ENCODE measurements at regions not wholly inside any gene's neighbourhood (a gene's known extent, or its start where the extent isn't known, plus 50 kb on each side); places are given as distances from the start of the nearest gene placed in this dataset.
"Not testable (repeated sequence)": the region's sequence is repeated elsewhere in the genome, so short reads cannot be mapped to it uniquely, and the experiment has no call there.

DNA sequence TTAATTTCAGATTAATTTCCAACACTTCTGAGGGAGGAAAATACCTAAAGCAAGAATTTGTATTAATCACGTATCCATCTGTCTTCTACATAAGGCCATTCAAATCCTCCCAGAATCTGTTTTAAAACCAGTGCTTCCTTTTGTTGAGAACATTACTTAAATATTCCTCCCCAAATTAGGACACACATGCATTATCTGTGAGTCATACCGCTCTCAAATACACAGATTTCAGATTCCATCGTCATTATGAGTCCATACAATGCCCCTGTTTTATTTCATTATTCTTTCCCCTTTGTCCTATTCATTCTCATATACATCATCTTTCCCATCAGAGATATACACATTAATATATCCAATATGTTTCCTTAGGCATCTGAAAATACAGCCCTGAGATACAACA lies 57.3 kb upstream of the PRSS12 start:
- Histone ChIP-seq H3K4me2 (replicated peaks; ENCODE audit: extremely low read depth, low read length, poor library complexity, severe bottlenecking) (no peak overlapping the region), H3K4me1 (ENCODE audit: control insufficient read depth in 1 of 2, insufficient read depth in 2 of 2, low read length in 2 of 2) (no peaks in the 10 kb centered on the region), H3K9ac (ENCODE audit: insufficient read depth, low read length, poor library complexity, severe bottlenecking) (no peak overlapping the region), H3K27me3 (ENCODE audit: control insufficient read depth in 2 of 2, insufficient read depth in 2 of 2, low read length in 2 of 2) (no peaks in the 10 kb centered on the region), H3K36me3 (replicated peaks in 1 of 2; ENCODE audit: control insufficient read depth in 1 of 2, insufficient read depth in 2 of 2, low read length in 2 of 2) (no peaks in the 10 kb centered on the region), H3K79me2 (ENCODE audit: insufficient read depth, low read length) (no peaks in the 10 kb centered on the region), H3K27ac (ENCODE audit: low read depth in 1 of 2, low read length in 2 of 2) (no peak overlapping the region), H2AFZ (ENCODE audit: insufficient read depth, low read depth, low read length, poor library complexity, severe bottlenecking) (no peak overlapping the region), H4K20me1 (ENCODE audit: insufficient read depth, low read length) (no peaks in the 10 kb centered on the region), H3K4me3 (replicated peaks in 1 of 3; ENCODE audit: low read depth in 2 of 3, low read length in 3 of 3) (no peak overlapping the region), H3K9me3 (replicated peaks in 1 of 2; ENCODE audit: control insufficient read depth in 1 of 2, insufficient read depth in 1 of 2, low read length in 2 of 2) (no peaks in the 10 kb centered on the region)
- intact Hi-C loops (cut with micrococcal nuclease): no loop called here
- Mint-ChIP-seq H3K27ac (no peak overlapping the region), H3K4me3 (no peak overlapping the region), H3K27me3 (ENCODE audit: low read depth in 3 of 3) (peaks cover 0 to 4% (median 2%) of the 10 kb centered on the region in 3 donors), H3K9me3 (peaks cover 0 to 9% (median 2%) of the 10 kb centered on the region in 7 donors), H3K4me1 (no peaks in the 10 kb centered on the region), H3K36me3 (no peaks in the 10 kb centered on the region)
- TF ChIP-seq, protein P1, sequence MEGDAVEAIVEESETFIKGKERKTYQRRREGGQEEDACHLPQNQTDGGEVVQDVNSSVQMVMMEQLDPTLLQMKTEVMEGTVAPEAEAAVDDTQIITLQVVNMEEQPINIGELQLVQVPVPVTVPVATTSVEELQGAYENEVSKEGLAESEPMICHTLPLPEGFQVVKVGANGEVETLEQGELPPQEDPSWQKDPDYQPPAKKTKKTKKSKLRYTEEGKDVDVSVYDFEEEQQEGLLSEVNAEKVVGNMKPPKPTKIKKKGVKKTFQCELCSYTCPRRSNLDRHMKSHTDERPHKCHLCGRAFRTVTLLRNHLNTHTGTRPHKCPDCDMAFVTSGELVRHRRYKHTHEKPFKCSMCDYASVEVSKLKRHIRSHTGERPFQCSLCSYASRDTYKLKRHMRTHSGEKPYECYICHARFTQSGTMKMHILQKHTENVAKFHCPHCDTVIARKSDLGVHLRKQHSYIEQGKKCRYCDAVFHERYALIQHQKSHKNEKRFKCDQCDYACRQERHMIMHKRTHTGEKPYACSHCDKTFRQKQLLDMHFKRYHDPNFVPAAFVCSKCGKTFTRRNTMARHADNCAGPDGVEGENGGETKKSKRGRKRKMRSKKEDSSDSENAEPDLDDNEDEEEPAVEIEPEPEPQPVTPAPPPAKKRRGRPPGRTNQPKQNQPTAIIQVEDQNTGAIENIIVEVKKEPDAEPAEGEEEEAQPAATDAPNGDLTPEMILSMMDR (IDR thresholded peaks at IDR 0.05): no peak
- WGBS (ENCODE audit: insufficient coverage): 96% methylated on average over 3 of the region's 3 CpGs
- no peak for DNase-seq

DNA sequence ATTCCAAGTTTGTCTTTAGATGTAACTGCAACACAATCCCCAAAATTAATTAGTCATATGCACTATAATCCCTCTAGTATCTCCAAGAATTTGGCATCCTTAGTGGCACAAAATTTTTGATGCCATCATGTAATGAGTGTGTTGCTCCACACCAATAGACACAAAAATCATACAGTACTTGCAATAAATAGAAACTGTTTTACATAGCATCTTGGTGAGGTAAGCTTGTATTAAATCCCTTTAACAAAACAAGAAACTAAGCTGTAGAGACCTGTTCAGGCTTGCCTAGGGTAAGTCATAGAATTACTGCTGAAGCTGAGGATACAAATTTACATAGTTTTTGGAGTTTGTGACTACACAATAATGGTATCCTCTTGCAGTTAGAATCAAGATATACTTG lies 64.5 kb upstream of the PRSS12 start:
- H3K4me3 Mint-ChIP-seq: no peak overlapping the region
- intact Hi-C loops (cut with micrococcal nuclease): no loop called here
- Histone ChIP-seq H2AFZ (ENCODE audit: insufficient read depth, low read depth, low read length, poor library complexity, severe bottlenecking) (no peak overlapping the region), H3K4me1 (ENCODE audit: control insufficient read depth in 1 of 2, insufficient read depth in 2 of 2, low read length in 2 of 2) (no peaks in the 10 kb centered on the region), H3K79me2 (ENCODE audit: insufficient read depth, low read length) (no peaks in the 10 kb centered on the region), H3K9ac (ENCODE audit: insufficient read depth, low read length, poor library complexity, severe bottlenecking) (no peak overlapping the region), H3K27ac (ENCODE audit: low read depth in 1 of 2, low read length in 2 of 2) (no peak overlapping the region), H3K36me3 (replicated peaks in 1 of 2; ENCODE audit: control insufficient read depth in 1 of 2, insufficient read depth in 2 of 2, low read length in 2 of 2) (no peaks in the 10 kb centered on the region), H3K9me3 (replicated peaks in 1 of 2; ENCODE audit: control insufficient read depth in 1 of 2, insufficient read depth in 1 of 2, low read length in 2 of 2) (no peaks in the 10 kb centered on the region), H3K27me3 (ENCODE audit: control insufficient read depth in 2 of 2, insufficient read depth in 2 of 2, low read length in 2 of 2) (no peaks in the 10 kb centered on the region), H3K4me2 (replicated peaks; ENCODE audit: extremely low read depth, low read length, poor library complexity, severe bottlenecking) (no peak overlapping the region), H4K20me1 (ENCODE audit: insufficient read depth, low read length) (no peaks in the 10 kb centered on the region), H3K4me3 (replicated peaks in 1 of 3; ENCODE audit: low read depth in 2 of 3, low read length in 3 of 3) (no peak overlapping the region)
- no peak for DNase-seq
- no peak overlapping the region for H3K27ac Mint-ChIP-seq
- peaks cover 0 to 2% (median 0%) of the 10 kb centered on the region in 7 donors for H3K9me3 Mint-ChIP-seq
- peaks cover 0 to 2% (median under 1%) of the 10 kb centered on the region in 3 donors for H3K27me3 Mint-ChIP-seq (ENCODE audit: low read depth in 3 of 3)
- TF ChIP-seq, protein P1 (IDR thresholded peaks at IDR 0.05): no peak
- H3K36me3 Mint-ChIP-seq: no peaks in the 10 kb centered on the region
- peaks cover 3% of the 10 kb centered on the region for H3K4me1 Mint-ChIP-seq

DNA sequence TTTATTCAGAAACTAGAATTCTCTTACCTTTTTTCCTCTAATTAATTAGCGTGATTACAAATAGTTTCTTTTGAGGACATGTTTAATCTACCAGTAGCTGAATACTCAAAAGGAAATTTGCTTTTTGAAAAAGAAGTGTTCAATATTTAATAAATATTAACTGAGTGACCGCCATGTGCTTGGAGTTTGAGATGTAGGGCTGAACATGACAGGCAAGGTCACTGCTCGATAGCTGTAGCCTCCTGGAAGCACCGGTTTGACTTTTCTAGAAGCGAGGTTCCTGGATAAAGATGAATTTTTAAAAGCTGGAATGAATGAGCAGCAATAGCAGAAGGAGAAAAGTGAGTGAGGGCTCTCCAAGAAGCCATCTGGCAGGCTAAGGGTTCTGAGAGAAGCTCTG lies 65.0 kb upstream of the PRSS12 start:
- H3K36me3 ChIP-seq (replicated peaks in 1 of 2; ENCODE audit: control insufficient read depth in 1 of 2, insufficient read depth in 2 of 2, low read length in 2 of 2); H3K36me3 Mint-ChIP-seq; H4K20me1 ChIP-seq (ENCODE audit: insufficient read depth, low read length); H3K9me3 Mint-ChIP-seq; H3K4me1 ChIP-seq (ENCODE audit: control insufficient read depth in 1 of 2, insufficient read depth in 2 of 2, low read length in 2 of 2); H3K4me2 ChIP-seq (replicated peaks; ENCODE audit: extremely low read depth, low read length, poor library complexity, severe bottlenecking); H3K27me3 ChIP-seq (ENCODE audit: control insufficient read depth in 2 of 2, insufficient read depth in 2 of 2, low read length in 2 of 2); H3K4me3 ChIP-seq (replicated peaks in 1 of 3; ENCODE audit: low read depth in 2 of 3, low read length in 3 of 3); H3K4me3 Mint-ChIP-seq; H3K27ac ChIP-seq (ENCODE audit: low read depth in 1 of 2, low read length in 2 of 2); H3K27ac Mint-ChIP-seq; H3K79me2 ChIP-seq (ENCODE audit: insufficient read depth, low read length); intact Hi-C loops (cut with micrococcal nuclease); H3K9me3 ChIP-seq (replicated peaks in 1 of 2; ENCODE audit: control insufficient read depth in 1 of 2, insufficient read depth in 1 of 2, low read length in 2 of 2); H3K27me3 Mint-ChIP-seq (ENCODE audit: low read depth in 3 of 3); DNase-seq; H3K9ac ChIP-seq (ENCODE audit: insufficient read depth, low read length, poor library complexity, severe bottlenecking); H3K4me1 Mint-ChIP-seq; H2AFZ ChIP-seq (ENCODE audit: insufficient read depth, low read depth, low read length, poor library complexity, severe bottlenecking): not testable (repeated sequence)
- 100% methylated on average over 2 of the region's 5 CpGs for WGBS (ENCODE audit: insufficient coverage)

DNA sequence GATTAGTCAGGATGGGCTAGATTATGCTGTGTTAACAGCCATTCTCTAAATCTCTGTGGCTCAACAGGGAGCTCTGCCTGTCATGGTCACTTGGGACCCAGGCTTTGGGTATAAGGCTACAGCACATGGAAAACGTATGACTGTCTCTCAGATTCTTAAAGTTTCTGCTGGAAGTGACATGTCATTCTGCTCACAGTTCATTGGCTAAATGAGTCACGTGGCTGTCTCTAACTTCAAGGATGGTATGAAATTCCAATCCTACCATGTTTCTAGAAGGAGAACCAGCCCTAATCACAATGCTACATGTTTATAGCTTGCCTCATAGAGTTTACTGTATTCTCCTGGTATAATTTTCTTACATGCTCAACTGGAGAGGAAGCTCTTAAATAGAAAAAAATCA lies 65.6 kb upstream of the PRSS12 start:
- WGBS (ENCODE audit: insufficient coverage): 50% methylated on average over 1 of the region's 2 CpGs
- H3K36me3 ChIP-seq (replicated peaks in 1 of 2; ENCODE audit: control insufficient read depth in 1 of 2, insufficient read depth in 2 of 2, low read length in 2 of 2); H4K20me1 ChIP-seq (ENCODE audit: insufficient read depth, low read length); H3K4me1 ChIP-seq (ENCODE audit: control insufficient read depth in 1 of 2, insufficient read depth in 2 of 2, low read length in 2 of 2); H3K79me2 ChIP-seq (ENCODE audit: insufficient read depth, low read length); H3K27me3 Mint-ChIP-seq (ENCODE audit: low read depth in 3 of 3); H3K27ac ChIP-seq (ENCODE audit: low read depth in 1 of 2, low read length in 2 of 2); H3K4me1 Mint-ChIP-seq; H3K4me2 ChIP-seq (replicated peaks; ENCODE audit: extremely low read depth, low read length, poor library complexity, severe bottlenecking); H3K9me3 Mint-ChIP-seq; H2AFZ ChIP-seq (ENCODE audit: insufficient read depth, low read depth, low read length, poor library complexity, severe bottlenecking); H3K4me3 ChIP-seq (replicated peaks in 1 of 3; ENCODE audit: low read depth in 2 of 3, low read length in 3 of 3); H3K27me3 ChIP-seq (ENCODE audit: control insufficient read depth in 2 of 2, insufficient read depth in 2 of 2, low read length in 2 of 2); H3K27ac Mint-ChIP-seq; DNase-seq; H3K9ac ChIP-seq (ENCODE audit: insufficient read depth, low read length, poor library complexity, severe bottlenecking); H3K36me3 Mint-ChIP-seq; intact Hi-C loops (cut with micrococcal nuclease); H3K4me3 Mint-ChIP-seq; H3K9me3 ChIP-seq (replicated peaks in 1 of 2; ENCODE audit: control insufficient read depth in 1 of 2, insufficient read depth in 1 of 2, low read length in 2 of 2): not testable (repeated sequence)
